HG03039 (cell line): ENCODE measurements at regions not wholly inside any gene's neighbourhood (a gene's known extent, or its start where the extent isn't known, plus 50 kb on each side); places are given as distances from the start of the nearest gene placed in this dataset.
"Not testable (repeated sequence)": the region's sequence is repeated elsewhere in the genome, so short reads cannot be mapped to it uniquely, and the experiment has no call there.

ENCODE experiments used
- ATAC-seq: cut with Tn5 transposase; IDR thresholded peaks from one replicate; pipeline ENCODE4 v1.9.1; 2021; ENCODE audit warnings: mild to moderate bottlenecking, moderate library complexity; ENCODE audit not compliant: unreplicated experiment

DNA sequence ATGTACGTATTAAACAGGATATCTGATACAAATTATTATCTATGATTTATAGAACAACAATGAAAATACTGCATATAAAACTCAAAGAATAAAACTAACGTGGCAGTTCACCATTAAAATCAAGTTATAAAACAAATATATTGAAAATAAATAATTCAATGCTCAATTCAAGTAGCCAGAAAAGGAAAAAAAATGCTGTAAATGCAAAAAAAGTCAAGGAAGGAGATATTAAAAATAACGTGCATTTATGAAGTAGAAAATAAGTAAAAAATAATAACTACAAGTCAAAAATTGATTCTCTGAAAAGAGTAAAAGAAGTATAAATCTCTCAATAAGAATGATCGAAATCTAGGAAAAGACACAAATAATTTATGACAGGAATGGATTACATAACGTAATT lies 460.5 kb upstream of the CD180 start:
- no peak for ATAC-seq

DNA sequence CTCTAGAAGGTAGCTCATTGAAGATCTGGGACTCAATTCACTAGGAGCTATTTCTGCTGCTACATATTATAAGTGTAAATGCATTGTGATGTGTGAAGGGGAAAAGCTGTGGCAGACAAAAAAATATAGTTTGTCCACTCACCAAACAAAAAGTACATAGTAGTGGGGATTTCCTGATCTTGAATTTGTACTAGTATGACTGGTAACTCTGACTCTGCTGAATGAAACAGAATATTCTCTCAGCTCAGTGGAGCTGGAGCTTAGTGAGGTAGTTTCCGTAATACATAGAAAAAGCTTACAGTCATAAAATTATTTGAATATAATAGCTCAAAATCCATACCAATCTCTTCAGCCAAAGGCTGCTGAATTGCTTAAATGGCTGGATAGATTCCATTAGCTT lies 455.6 kb upstream of the CD180 start:
- ATAC-seq: no peak

DNA sequence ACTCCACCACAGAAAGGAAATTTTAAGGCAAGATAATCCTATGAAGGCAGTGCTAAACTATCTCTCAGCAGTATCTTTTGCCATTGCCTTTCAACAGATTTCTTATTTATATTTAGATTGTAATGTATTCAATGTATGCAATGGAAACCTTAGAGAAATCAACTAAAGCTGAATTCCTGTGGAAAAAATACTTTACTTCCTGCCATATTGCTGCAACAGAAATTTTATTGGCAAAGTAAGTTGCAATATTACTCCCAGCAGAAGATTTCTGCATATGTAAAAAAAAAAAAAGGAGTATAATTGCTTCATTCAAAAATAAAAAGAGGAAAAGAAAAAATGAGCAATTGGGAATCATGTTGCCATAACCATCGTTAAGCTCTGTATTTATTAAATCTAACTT lies 454.6 kb upstream of the CD180 start:
- ATAC-seq: no peak

DNA sequence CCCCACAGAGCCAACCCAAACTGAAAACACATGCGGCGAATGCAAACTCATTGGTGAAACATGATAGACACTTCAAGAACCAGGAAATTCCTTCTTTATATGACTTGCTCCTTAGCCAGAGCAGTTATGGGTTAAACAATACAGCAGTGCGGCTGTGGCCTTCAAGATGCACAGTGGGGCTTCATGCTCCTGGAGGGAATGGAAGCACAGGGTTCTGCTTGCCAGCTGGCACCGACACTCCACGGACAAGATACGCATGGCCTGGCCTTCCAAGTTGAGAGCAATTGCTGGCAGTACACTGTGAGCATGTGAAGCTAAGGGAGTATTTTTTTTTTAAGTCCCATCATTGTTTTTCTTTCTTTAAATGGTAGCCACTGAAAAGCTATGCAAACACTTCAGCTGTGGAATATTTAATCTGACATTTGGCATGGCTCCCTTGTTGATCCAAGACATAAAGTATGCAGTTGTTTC lies 451.6 kb upstream of the CD180 start:
- ATAC-seq: no peak

DNA sequence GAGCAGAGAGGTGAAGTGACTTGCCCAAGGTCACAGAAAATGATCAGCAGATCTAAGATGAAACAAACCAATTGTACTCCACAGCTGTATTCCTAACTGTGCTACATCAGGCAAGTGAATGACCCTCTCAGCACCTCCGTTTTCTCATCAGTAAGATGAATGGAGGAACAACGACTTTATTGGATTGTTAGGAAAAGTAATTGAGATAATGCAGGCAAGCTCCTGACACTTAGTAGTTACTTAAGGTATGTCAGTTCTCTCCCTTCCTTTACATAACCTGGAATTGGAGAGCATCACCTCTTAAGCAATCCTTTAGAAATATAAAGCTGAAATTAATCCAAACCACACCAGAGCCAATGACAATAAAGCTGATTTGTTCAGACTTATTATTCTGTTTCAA lies 451.2 kb upstream of the CD180 start:
- ATAC-seq: no peak

DNA sequence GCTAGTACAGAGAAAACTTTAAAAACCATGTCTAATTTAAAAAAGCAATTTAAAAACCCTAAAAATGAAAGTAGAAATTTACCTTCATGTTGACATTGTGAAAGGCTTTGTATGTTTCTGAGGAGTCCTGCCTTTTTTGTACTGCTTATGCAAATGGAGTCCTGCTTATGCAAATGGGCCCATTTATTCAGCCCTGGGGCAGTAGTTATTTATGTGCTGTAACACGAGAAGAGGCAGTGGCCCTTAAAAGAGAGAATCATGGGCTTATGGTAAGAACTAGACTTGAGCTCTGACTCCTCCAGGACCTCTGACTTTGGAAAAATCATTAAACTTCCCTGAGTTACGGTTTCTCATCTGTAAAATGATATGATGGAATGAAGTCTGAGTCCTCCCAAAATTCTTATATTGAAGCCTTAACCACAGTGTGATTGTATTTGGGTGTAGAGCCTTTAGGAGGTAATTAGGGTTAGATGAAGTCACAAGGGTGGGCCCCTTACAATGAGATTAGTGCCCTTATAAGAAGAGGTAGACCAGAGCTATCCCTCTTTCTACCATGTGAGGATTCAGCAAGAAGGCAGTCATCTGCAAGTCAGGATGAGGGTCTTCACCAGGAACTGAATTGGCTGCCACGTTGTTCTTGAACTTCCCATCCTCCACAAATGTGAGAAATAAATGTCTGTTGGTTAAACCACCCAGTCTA lies 447.8 kb upstream of the CD180 start:
- ATAC-seq: no peak

DNA sequence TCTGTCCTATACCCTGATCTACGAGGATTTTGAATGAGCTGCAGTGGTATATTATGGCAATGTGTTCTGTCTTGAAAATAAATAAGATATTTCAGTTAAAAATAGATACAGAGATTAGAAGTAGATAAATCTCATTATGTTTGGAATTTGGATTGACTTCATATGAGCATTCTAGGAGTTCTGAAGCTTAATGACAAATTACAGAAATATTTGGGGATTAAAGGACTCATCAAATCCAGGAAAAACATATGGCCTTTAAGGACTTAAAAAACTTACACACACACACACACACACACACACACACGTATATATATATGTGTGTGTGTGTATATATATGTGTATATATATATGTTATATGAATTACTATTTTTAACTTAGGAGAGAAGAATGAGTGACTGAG lies 446.9 kb upstream of the CD180 start:
- no peak for ATAC-seq

DNA sequence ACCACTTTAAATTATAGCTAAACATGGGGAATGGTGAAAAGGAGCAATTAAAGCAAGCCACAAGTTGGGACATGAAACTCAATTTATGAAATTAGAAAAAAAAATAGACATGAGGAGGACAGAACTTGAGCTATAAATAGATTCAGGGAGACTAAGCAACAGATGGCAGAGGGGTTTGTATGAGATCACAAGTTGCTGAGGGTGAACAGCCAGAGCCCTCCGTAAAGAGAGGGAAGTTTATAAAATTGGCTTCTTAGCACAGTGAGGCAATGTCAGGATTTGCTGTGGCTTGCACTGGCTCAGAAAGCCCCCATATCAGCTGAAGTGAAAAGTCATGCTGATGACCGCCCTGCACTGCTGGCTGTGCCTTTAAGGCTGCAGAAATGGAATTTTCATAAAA lies 443.4 kb upstream of the CD180 start:
- no peak for ATAC-seq

DNA sequence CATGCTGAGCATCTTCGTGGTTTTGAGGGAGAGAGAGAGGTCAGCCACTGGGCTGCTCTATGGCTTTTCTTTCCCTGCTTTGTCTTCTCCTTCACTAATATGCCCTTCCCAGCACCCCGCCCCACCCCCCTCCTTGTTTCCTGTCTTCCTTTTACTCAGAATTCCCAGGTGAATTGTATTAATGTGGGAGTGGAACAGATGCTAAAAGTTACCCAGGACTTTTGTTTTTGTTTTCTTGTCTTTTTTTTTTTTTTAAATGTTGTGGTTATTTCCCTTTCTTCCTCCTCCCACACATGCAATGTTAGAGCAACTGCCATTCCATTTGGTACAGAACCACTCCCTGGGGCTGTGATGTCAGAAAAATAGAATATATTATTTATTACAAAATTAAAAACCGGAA lies 442.7 kb upstream of the CD180 start:
- ATAC-seq: no peak

DNA sequence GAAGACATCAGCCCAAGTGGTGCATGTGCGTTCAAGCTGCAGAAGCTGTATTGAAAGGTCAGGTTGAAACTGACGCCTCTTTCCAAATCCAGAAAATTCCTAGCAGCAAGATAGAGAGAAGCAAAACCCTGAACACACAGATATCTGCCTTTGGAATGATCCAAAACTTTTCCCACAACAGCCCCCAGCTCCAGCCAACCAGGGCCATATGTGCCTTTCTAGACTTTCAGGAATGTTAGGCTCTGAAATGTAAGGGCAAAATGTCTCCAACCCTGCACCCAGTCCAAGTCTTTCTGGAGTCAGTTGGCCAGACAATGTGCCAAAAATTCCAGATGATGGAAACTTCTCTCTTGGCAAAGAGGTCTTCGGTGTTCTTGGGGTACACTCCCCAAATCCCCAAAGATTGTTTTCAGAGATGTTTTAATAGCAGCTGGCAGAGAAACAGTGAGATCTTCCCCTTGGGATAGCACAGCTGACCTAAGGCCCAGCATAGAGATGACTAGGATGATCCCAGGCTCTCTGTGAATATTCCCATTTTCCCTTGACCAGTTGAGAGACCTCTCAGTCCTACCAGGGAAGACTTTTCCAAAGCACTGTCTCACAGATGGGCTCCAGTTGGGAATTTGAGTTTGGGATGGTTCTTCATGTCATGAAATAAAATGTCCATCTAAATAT lies 440.4 kb upstream of the CD180 start:
- ATAC-seq: no peak

DNA sequence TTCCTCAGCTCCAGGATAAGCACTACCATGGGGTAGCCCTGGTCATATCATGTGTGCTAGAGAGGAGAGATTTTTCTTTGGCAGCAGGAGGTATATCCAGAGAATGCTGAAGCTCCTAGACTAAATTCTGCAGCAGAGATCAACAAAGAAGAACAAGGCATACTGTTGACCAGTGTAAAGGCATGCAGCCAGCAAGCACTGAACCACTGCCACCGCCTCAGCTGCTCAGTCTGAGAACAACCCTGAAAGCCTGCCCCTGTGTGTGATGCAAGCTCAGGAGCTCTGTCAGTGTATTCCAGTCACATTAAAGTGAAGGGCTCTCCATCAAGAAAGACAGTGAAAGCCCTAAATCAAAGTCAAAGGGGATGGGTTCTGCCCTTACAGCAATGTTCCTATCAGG lies 439.5 kb upstream of the CD180 start:
- ATAC-seq: no peak

DNA sequence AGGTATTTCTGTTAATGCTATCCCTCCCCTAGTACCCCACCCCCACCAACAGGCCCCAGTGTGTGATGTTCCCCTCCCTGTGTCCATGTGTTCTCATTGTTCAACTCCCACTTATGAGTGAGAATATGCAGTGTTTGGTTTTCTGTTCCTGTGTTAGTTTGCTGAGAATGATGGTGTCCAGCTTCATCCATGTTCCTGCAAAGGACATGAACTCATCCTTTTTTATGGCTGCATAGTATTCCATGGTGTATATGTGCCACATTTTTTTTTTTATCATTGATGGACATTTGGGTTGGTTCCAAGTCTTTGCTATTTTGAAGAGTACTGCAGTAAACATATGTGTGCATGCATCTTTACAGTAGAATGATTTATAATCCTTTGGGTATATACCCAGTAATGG lies 430.5 kb upstream of the CD180 start:
- not testable (repeated sequence) for ATAC-seq

DNA sequence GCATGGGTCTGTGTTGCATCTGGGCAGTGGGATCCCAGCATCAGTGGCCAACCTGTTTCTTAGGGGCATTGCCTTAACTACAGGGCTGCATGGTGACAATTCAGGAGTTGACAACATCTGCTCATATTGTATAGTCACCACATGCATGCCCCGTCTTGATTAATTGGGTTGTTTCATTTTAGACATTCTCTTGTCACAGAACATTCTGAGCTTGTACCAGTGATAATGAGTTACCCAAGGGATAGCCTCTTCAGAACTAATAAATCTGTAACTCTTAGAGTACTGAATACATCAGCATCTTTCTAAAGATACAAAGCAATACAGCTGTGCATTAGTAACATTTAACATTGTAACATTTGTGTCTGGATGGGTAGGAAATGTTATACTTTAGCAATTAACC lies 426.5 kb upstream of the CD180 start:
- ATAC-seq: no peak

DNA sequence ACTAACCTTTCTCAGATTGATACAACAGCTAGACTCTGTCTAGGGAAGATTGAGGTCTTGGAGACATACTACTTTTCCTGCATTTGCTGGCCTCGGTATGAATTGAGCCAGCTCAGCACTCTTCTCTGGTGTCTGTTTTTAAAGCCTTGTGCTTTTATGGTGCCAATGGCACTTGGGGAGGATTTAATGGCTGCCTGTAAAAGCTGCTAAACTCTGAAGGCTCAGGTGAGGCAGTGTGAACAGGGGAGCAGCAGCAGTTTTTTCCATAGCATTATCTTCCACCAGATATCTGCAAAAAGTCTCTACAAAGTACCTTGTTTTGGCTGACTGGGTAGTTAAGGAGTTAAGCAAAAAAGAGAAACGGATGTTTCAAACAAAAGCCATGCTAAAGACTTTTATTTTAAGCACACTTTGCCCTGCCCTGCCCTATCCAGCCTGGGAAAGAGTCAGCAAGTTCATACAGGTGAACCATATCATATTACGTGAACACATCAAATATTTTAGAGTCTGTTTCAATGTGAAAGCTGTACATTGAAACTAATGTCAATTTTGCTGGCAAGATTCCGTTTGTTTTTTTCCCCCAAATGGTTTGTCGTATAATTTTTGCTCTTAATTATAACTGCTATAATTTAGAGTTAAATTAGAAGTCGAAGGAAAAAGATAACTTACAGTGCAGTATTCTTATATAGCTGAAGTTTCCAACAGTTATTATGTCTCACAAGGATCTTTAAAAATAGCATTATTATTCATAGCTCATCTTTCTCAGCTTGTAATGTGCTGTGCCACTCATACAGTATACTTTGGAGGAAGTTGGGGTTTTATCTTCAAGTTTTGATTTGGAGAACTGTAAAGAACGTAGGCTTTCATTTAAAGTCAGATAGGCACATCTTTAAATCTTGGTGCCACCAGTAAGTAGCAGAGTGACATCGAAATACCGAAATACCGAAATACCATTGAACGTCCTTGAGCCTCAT lies 424.1 kb upstream of the CD180 start:
- ATAC-seq: no peak

DNA sequence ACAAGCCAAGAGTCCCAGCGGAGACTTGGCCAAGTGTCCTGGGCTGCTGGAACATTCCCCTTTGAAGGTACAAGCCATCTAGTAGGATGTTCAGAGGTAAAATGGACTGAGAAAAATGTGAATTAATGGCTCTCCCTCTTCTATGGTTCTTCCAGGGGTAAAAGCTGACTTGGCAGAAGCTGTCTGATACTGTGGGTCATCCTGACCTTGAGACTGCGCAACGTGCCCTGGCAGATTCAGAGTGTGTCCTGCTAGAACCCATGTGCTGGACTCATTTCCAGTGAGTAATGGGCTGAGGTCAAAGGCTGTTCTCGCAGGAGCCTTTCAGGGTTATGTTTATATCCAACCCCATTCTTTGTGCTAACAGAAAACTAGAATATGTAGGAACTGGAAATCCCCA lies 423.0 kb upstream of the CD180 start:
- no peak for ATAC-seq

DNA sequence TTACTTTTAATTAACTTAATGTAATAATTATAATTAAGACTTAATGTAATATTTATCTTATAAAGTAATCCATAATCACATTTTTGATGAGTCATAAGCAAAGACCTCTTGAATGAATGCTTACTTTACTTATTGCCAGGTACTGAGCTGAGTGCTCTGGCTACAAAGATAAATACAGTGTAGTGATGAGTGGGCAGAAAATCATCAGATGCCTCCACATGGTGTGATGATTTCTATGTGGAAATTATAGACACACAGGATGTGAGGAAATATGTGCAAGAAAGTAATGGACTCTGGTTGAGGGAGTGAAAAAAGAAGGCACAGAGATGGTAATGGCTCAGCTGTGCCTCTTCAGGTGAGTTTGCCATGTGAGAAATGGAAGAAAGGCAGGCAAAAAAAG lies 422.6 kb upstream of the CD180 start:
- no peak for ATAC-seq

DNA sequence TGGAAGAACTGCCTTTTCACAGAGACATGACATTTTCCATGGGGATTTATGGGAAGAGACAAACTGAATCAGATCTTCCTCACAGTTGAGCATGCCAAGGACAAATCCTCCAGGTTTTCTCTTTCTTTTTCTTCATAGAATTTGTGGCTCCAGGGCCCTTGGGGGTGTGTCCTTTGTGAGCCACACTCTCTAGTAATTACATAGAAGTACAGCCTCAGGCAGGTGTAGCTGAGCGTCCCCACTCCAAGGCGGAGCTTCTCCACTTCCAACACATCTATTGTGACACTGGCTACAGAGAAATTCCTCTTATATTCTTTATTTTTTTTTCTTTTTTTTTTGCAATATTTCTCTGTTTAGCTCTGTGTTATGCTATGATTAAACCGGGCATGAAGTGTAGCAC lies 420.5 kb upstream of the CD180 start:
- ATAC-seq: no peak

DNA sequence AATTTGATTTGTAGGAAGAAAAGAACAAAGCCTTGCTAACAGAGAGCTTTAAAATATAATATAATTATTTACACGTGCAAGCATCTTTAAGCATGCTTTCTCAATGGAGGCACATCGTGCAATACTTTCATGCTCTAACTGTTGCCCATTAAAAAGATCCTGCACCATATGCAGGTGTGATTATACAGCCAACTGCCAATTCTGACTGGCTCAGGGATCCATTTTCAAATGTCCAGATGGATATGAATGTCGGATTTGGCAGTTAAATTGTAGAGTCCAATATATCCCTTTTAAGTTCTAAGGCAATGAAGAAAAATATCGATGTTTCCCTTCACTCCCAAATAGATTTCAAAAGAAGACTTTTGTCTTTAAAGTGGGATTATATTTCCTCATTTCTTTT lies 416.4 kb upstream of the CD180 start:
- ATAC-seq: no peak

DNA sequence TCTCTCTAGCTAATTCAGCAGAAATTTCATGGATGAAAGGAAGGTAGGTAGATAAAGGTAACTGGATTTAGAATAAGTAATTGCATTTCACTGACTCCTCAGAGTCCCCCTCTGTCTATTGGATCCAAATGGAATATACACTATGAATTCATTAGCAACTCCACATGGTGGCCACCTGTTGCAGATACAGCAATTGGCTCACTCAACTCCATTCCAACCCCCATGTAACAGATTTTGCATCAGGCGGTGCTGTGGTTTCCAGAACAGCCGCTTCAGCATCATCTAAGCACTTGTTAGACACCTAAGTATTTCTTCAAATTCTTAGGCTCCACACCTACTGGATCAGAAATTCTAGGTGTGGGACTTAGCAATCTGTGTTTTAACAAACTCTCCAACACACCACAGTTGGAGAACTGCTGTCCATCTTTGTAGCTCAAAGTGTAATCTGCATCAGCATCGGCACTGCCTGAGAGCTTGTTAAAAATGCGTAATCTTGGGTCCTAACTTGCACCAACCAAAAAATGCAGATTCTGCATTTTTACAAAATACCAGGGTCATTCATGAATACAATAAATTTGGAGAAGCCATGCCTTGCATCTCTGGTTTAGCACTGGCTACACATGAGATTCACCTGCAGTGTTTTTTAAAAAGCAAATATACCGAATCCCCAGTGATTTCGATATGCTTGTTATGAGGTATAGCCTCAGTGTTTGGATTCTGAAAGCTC lies 413.8 kb upstream of the CD180 start:
- no peak for ATAC-seq

DNA sequence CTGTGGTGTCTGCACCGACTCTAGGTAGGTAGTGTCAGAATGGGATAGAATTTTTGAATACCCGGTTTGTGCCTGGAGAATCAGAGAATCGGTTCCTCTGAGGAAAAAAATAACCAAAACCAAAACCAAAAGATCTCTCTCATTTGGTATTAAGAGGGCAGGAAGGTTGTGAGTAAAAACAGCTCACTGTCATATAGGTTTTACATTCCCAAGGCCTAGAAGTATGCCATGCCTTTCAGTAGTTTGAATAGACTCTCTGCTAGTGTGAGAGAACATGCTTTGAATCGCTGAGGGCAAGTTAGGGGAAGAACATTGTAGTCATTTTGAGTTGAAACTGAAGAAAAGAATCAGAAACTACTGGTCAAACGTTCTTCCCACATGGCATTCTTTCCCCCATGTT lies 411.4 kb upstream of the CD180 start:
- no peak for ATAC-seq

DNA sequence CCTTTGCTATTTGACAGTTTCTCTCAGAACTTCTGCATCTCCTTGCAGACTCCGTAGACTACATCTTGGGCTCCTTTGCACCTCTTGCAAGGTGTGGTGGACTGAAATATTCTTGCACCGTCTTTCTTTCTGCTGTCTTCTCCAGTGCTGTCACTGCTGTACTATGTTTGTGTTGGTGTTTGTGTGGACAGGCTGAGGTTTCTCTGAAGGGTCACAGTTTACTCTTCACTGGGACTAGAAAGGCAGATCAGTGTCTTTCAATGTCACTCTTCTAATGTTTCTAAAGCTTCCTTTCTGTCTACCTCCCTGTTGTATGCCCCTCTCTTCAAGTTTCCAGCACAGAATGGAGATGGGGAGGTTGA lies 410.0 kb upstream of the CD180 start:
- no peak for ATAC-seq
